Neural progenitor cell (in vitro differentiated cells): ENCODE measurements at regions not wholly inside any gene's neighbourhood (a gene's known extent, or its start where the extent isn't known, plus 50 kb on each side); places are given as distances from the start of the nearest gene placed in this dataset.

ENCODE experiments used
- DNase-seq: peaks from one replicate; pipeline ENCODE4 v3.0.0-alpha.2; 2016; ENCODE audit warnings: low spot score
- H2AFZ ChIP-seq: fragments of 200-600 bp; sonication (generic); replicated peaks from 2 replicates; pipeline ENCODE4 v1.6.1; 2016; ENCODE audit warnings: antibody characterized with exemption
- H3F3A ChIP-seq: fragments of 200-600 bp; sonication (generic); 2 replicates; pipeline ENCODE4 v1.6.1; 2016; ENCODE audit warnings: antibody characterized with exemption, low read depth
- H3K27ac ChIP-seq: fragments of 200-600 bp; sonication (generic); 2 replicates; pipeline ENCODE4 v1.5.1; 2016; ENCODE audit warnings: mild to moderate bottlenecking
- H3K27me3 ChIP-seq: fragments of 200-600 bp; sonication (generic); 2 replicates; pipeline ENCODE4 v1.6.1; 2016; ENCODE audit warnings: mild to moderate bottlenecking, moderate library complexity
- H3K36me3 ChIP-seq: fragments of 200-600 bp; sonication (generic); 2 replicates; pipeline ENCODE4 v1.5.1; 2016
- H3K4me1 ChIP-seq: fragments of 200-600 bp; sonication (generic); 2 replicates; pipeline ENCODE4 v1.6.1; 2016; ENCODE audit warnings: mixed run types
- H3K4me2 ChIP-seq: fragments of 200-600 bp; sonication (generic); 2 replicates; pipeline ENCODE4 v1.6.1; 2016
- H3K4me3 ChIP-seq: fragments of 200-600 bp; sonication (generic); 2 replicates; pipeline ENCODE4 v1.5.1; 2016
- H3K79me2 ChIP-seq: fragments of 200-600 bp; sonication (generic); 2 replicates; pipeline ENCODE4 v1.6.1; 2016; ENCODE audit warnings: low read depth
- H3K9ac ChIP-seq: fragments of 200-600 bp; sonication (generic); 2 replicates; pipeline ENCODE4 v1.6.1; 2016
- H3K9me3 ChIP-seq: fragments of 200-600 bp; sonication (generic); 2 replicates; pipeline ENCODE4 v1.5.1; 2016; ENCODE audit warnings: low read depth
- H4K20me1 ChIP-seq: fragments of 200-600 bp; sonication (generic); 2 replicates; pipeline ENCODE4 v1.6.1; 2016; ENCODE audit warnings: low read depth
- H3K27ac Mint-ChIP-seq: 3 replicates; pipeline ENCODE4 v1.8.0; 2021; ENCODE audit warnings: mixed read lengths
- H3K27me3 Mint-ChIP-seq: 2 replicates; pipeline ENCODE4 v1.8.0; 2022; ENCODE audit warnings: low read depth, mild to moderate bottlenecking, inconsistent platforms, moderate library complexity, mixed read lengths; ENCODE audit not compliant: insufficient read depth
- H3K36me3 Mint-ChIP-seq: 3 replicates; pipeline ENCODE4 v1.8.0; 2021; ENCODE audit warnings: mixed read lengths
- H3K4me1 Mint-ChIP-seq: 3 replicates; pipeline ENCODE4 v1.8.0; 2021; ENCODE audit warnings: mixed read lengths
- H3K4me3 Mint-ChIP-seq: 3 replicates; pipeline ENCODE4 v1.8.0; 2021; ENCODE audit warnings: mild to moderate bottlenecking, moderate library complexity, mixed read lengths
- H3K9me3 Mint-ChIP-seq: 3 replicates; pipeline ENCODE4 v1.8.0; 2020; ENCODE audit warnings: mixed read lengths
- CTCF ChIP-seq: fragments of 200-600 bp; sonication (generic); IDR thresholded peaks from 2 replicates; pipeline ENCODE4 v1.5.1; 2017; ENCODE audit warnings: antibody characterized with exemption, mild to moderate bottlenecking
- EZH2 ChIP-seq: fragments of 200-600 bp; sonication (generic); IDR thresholded peaks from 2 replicates; pipeline ENCODE4 v1.6.1; 2017; ENCODE audit warnings: antibody characterized with exemption, mild to moderate bottlenecking, moderate library complexity
- EZH2phosphoT487 ChIP-seq: fragments of 200-600 bp; sonication (generic); IDR thresholded peaks from 2 replicates; pipeline ENCODE4 v1.6.1; 2017; ENCODE audit warnings: antibody characterized with exemption

GRCh38 chrX:112380541-112381278 lies 298.1 kb upstream of the TRPC5 start:
- Mint-ChIP-seq H3K9me3 (peaks cover 3% of the 10 kb centered on the region), H3K27ac (no peak overlapping the region), H3K4me3 (no peak overlapping the region), H3K36me3 (no peaks in the 10 kb centered on the region), H3K4me1 (no peaks in the 10 kb centered on the region), H3K27me3 (peaks cover 2% of the 10 kb centered on the region)
- Histone ChIP-seq H3K4me3 (no peak overlapping the region), H2AFZ (no peak overlapping the region), H3K79me2 (no peaks in the 10 kb centered on the region), H3K4me2 (no peak overlapping the region), H3K9ac (no peak overlapping the region), H3K9me3 (no peaks in the 10 kb centered on the region), H3F3A (no peaks in the 10 kb centered on the region), H3K27me3 (no peaks in the 10 kb centered on the region), H4K20me1 (no peaks in the 10 kb centered on the region), H3K36me3 (no peaks in the 10 kb centered on the region), H3K4me1 (peaks cover 8% of the 10 kb centered on the region), H3K27ac (no peak overlapping the region)
- no peak for DNase-seq
- TF ChIP-seq EZH2 (no peak), CTCF (no peak), EZH2phosphoT487 (no peak)

GRCh38 chrX:112377481-112377880 lies 294.9 kb upstream of the TRPC5 start:
- Histone ChIP-seq H3K4me3 (no peak overlapping the region), H3K4me1 (peaks cover 8% of the 10 kb centered on the region), H3K27me3 (no peaks in the 10 kb centered on the region), H3K36me3 (no peaks in the 10 kb centered on the region), H4K20me1 (no peaks in the 10 kb centered on the region), H3F3A (no peaks in the 10 kb centered on the region), H3K4me2 (no peak overlapping the region), H3K9me3 (no peaks in the 10 kb centered on the region), H2AFZ (no peak overlapping the region), H3K9ac (no peak overlapping the region), H3K79me2 (no peaks in the 10 kb centered on the region), H3K27ac (no peak overlapping the region)
- Mint-ChIP-seq H3K9me3 (peaks cover 3% of the 10 kb centered on the region), H3K4me3 (no peak overlapping the region), H3K27me3 (no peaks in the 10 kb centered on the region), H3K27ac (no peak overlapping the region), H3K36me3 (no peaks in the 10 kb centered on the region), H3K4me1 (no peaks in the 10 kb centered on the region)
- TF ChIP-seq EZH2, result no peak
- TF ChIP-seq CTCF, result no peak
- no peak for DNase-seq

GRCh38 chrX:112368371-112368770 lies 285.8 kb upstream of the TRPC5 start:
- H3K36me3 Mint-ChIP-seq, result no peaks in the 10 kb centered on the region
- H3K9ac ChIP-seq, result no peak overlapping the region
- H3K4me3 ChIP-seq, result no peak overlapping the region
- H3K9me3 Mint-ChIP-seq, result no peaks in the 10 kb centered on the region
- TF ChIP-seq EZH2phosphoT487 (no peak), CTCF (peak; percentile 75), EZH2 (no peak)
- no peaks in the 10 kb centered on the region for H3K79me2 ChIP-seq
- no peak overlapping the region for H3K27ac ChIP-seq
- H3K4me3 Mint-ChIP-seq, result no peak overlapping the region
- H3K27me3 ChIP-seq, result no peaks in the 10 kb centered on the region
- no peaks in the 10 kb centered on the region for H3F3A ChIP-seq
- no peak overlapping the region for H2AFZ ChIP-seq
- H3K36me3 ChIP-seq, result no peaks in the 10 kb centered on the region
- no peak overlapping the region for H3K4me2 ChIP-seq
- no peaks in the 10 kb centered on the region for H3K9me3 ChIP-seq
- no peak overlapping the region for H3K27ac Mint-ChIP-seq
- no peaks in the 10 kb centered on the region for H3K27me3 Mint-ChIP-seq
- H4K20me1 ChIP-seq, result no peaks in the 10 kb centered on the region
- H3K4me1 ChIP-seq, result no peaks in the 10 kb centered on the region
- H3K4me1 Mint-ChIP-seq, result no peaks in the 10 kb centered on the region
- DNase-seq, result peak; percentile 48
